ENCODE measurements at regions not wholly inside any gene's neighbourhood (a gene's known extent, or its start where the extent isn't known, plus 50 kb on each side); places are given as distances from the start of the nearest gene placed in this dataset.

DNA sequence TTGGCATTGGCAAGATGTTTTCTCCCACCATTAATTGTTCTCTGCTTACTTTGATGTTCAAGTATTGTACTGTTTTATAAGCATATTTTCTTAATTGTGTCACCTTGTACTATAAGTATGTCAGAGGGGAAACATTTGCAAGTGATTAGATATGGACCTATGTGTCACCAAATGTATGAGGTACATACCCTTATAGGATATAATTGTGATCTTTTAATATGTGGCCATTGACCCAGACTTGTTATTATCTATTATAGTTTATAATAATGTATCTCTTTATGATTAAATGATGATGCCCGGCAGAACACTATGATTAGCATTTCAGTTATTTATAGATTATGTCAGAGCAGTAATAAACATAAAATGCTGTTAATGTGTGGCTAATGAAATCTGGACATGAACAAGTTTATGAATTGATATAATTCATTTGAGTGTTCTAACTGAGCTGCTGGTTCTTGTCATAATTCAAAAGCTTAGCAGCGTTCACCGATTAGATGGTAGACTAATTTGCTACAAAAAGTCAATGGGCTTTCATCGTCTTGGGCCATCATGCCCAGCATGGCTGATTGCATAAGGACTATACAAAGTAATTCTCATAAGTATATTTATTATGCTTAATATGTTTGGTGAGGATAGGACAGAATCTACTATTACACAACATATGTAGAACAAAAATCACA, 480.9 kb upstream of the FANCL start:
- no peak overlapping the region for H3K4me3 ChIP-seq (ENCODE audit: low read depth, low read length)
- TF ChIP-seq, protein P1, sequence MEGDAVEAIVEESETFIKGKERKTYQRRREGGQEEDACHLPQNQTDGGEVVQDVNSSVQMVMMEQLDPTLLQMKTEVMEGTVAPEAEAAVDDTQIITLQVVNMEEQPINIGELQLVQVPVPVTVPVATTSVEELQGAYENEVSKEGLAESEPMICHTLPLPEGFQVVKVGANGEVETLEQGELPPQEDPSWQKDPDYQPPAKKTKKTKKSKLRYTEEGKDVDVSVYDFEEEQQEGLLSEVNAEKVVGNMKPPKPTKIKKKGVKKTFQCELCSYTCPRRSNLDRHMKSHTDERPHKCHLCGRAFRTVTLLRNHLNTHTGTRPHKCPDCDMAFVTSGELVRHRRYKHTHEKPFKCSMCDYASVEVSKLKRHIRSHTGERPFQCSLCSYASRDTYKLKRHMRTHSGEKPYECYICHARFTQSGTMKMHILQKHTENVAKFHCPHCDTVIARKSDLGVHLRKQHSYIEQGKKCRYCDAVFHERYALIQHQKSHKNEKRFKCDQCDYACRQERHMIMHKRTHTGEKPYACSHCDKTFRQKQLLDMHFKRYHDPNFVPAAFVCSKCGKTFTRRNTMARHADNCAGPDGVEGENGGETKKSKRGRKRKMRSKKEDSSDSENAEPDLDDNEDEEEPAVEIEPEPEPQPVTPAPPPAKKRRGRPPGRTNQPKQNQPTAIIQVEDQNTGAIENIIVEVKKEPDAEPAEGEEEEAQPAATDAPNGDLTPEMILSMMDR (IDR thresholded peaks at IDR 0.05; ENCODE audit: low read depth, low read length, missing control alignments), result no peak
- no peak for DNase-seq (ENCODE audit: low read depth)

DNA sequence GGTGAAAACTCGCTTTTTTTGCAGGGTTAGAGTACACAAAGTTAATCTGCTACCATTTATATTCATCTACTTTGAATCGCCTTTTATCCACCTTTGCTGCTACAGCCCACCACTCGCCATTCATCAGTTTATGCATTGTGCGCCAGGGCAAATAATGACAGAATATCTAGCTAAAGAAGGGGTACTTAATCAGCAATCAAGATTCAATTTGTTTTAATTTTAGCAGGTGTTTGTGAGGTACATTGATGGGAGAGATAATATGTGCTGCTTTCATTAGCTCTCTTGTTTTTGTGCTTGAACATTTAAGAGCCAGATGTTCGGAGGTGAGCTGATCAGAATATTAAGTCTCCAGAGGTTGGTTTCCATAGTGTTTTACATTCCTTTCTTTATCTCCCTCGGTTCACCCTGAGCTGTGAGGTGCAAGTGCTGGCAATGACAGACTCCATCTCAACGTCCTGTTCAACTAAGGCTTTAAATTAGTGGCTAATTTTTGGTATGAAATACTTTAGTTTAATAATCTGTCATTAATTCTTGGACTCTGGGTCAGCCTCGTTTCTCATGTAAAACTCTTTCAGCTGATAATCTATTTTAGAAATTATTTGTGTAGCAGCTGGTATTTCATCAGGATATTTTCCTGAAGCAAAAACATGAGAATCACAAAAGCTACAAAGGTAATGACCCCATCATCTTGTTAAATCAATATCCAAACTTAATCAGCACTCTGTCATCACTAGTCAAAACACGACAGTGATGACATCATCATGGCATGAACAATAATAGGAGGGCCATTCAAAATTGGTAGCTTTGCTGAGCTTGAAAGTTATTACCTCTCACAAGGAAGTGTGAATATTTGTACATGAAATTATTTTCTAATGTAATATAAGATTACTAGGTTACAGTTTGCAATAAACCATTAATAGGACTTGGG, 479.9 kb upstream of the FANCL start:
- H3K4me3 ChIP-seq (ENCODE audit: low read depth, low read length), result no peak overlapping the region
- TF ChIP-seq, protein P1 (IDR thresholded peaks at IDR 0.05; ENCODE audit: low read depth, low read length, missing control alignments), result no peak
- DNase-seq (ENCODE audit: low read depth), result no peak

DNA sequence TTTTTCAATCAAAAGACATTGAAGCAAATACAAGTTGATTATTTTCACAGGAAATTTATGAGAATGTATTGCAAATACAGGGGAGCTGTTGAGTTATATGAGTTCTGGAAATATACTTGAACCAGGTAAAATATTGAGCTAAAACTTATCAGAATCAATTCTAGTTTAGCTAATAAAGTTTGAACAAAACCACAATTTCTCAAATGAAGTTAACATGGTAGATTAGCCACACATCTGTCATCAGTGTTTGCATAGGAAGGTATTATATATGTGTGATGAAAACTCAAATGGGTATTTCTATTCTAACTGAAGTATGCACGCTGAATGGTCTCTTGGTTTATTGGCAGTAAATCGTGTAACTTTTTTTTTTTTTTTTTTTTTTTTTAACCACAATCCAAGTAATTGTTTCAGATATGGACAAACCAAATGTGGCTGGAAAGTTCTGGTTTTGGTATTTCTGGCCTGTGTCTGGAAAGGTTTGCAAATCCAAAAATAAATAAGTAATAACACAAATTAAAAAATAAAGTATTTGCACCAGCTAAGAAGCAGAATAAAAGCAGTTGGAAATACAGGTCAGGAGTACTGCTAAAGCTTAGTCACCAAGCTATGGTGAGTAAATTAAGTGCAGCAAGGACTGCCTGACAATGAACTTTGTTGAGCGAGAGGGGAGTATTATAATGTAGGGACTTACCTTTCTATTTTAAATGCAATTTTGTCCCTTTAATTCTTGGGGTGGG, 479.1 kb upstream of the FANCL start:
- no peak overlapping the region for H3K4me3 ChIP-seq (ENCODE audit: low read depth, low read length)
- TF ChIP-seq, protein P1 (IDR thresholded peaks at IDR 0.05; ENCODE audit: low read depth, low read length, missing control alignments), result no peak
- no peak for DNase-seq (ENCODE audit: low read depth)

DNA sequence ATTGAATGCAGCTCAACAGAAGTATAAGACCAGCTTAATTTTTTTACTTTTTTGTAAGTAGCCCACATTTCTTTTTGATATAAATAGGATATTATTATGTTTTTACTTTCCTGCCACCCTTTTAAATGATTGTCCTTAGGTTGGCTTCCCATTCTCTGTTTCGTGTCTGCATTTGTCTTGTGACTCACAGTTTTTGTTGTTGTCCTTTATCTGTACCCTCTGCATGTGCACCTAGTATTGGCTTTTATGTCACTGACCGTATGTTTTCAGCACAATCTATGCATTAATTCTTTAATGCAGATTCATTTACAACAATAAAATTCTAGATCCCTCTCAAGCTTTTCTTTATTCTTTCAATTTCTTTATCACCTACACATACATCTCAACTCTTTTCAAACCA, 474.2 kb upstream of the FANCL start:
- TF ChIP-seq, protein P1 (IDR thresholded peaks at IDR 0.05; ENCODE audit: low read depth, low read length, missing control alignments), result no peak
- no peak for DNase-seq (ENCODE audit: low read depth)
- no peak overlapping the region for H3K4me3 ChIP-seq (ENCODE audit: low read depth, low read length)

DNA sequence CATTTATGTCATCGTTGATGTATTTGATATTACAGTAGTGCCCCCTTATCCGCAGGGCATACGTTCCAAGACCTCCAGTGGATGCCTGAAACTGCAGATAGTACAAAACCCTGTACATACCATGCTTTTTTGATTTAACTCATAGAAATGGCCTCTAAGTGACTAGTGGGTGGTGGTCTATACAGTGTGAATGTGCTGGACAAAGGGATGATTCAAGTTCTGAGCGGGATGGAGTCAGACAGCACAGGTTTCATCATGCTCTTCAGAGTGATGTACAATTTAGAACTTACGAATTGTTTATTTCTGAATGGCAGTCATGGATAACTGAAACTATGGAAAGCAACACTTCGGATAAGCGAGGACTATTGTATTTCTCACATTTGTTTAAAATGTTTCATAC, 473.1 kb upstream of the FANCL start:
- DNase-seq (ENCODE audit: low read depth), result no peak
- TF ChIP-seq, protein P1 (IDR thresholded peaks at IDR 0.05; ENCODE audit: low read depth, low read length, missing control alignments), result no peak
- no peak overlapping the region for H3K4me3 ChIP-seq (ENCODE audit: low read depth, low read length)

DNA sequence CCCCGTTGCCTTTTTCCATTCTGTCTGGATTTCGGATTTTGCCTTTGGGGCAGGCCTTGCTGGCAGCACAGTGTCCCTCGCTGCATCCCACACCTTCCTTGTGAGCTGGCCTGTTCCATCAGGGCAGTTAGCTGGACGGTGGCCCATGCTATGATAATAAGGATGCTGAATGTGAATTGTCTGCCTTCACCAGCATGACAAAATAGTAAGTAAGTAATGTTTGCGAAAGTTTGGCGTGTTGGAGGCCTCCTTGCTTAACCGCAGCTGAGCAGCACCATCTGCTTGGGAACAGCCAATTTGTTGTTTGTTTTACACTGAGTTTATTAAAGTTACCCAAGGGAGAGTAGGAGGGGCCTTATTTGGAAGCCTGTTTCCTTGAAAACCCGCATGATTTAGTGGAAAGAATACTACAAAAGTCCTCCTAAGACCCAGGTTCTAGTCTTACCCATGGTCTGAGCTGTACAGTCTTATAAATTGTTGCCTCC, 469.7 kb upstream of the FANCL start:
- TF ChIP-seq, protein P1 (IDR thresholded peaks at IDR 0.05; ENCODE audit: low read depth, low read length, missing control alignments), result no peak
- no peak for DNase-seq (ENCODE audit: low read depth)
- H3K4me3 ChIP-seq (ENCODE audit: low read depth, low read length), result no peak overlapping the region
